Activated naive CD8-positive, alpha-beta T cell treated with anti-CD3 and anti-CD28 coated beads for 36 hours (primary cell): ENCODE measurements at regions not wholly inside any gene's neighbourhood (a gene's known extent, or its start where the extent isn't known, plus 50 kb on each side); places are given as distances from the start of the nearest gene placed in this dataset.
"Not testable (repeated sequence)": the region's sequence is repeated elsewhere in the genome, so short reads cannot be mapped to it uniquely, and the experiment has no call there.

Source experiments
- DNase-seq: peaks from one replicate; pipeline ENCODE4 v3.0.0; 2021
- H3K27ac Mint-ChIP-seq: one replicate; pipeline ENCODE4 v1.8.0; 2022; ENCODE audit warnings: mild to moderate bottlenecking, moderate library complexity, mixed read lengths
- H3K27me3 Mint-ChIP-seq: one replicate; pipeline ENCODE4 v1.8.0; 2022; ENCODE audit warnings: mild to moderate bottlenecking, mixed read lengths
- H3K36me3 Mint-ChIP-seq: one replicate; pipeline ENCODE4 v1.8.0; 2021; ENCODE audit warnings: mild to moderate bottlenecking, mixed read lengths
- H3K4me1 Mint-ChIP-seq: one replicate; pipeline ENCODE4 v1.8.0; 2021; ENCODE audit warnings: mixed read lengths
- H3K4me3 Mint-ChIP-seq: one replicate; pipeline ENCODE4 v1.8.0; 2022; ENCODE audit warnings: mild to moderate bottlenecking, moderate library complexity, mixed read lengths
- H3K9me3 Mint-ChIP-seq: one replicate; pipeline ENCODE4 v1.8.0; 2022; ENCODE audit warnings: mixed read lengths

DNA sequence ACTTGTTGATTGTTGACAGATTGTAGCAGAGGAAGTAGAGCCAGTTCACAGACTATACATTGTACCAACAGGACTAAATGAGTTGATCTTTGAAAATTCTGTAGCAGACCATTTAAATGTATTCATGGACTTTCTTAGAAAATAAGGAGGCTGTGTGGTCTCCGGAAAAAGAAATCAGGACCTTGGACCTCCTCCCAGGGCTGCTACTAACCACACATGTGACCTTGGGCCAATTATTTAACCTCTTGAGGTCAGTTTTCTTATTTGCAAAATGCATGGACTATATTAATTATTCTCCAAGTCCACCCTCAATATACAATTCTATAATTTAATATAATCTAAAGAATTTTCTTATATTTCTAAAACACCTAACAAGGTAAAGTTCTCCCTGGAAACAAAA lies 492.0 kb upstream of the JAG1 start:
- Mint-ChIP-seq H3K27ac (no peak overlapping the region), H3K36me3 (no peaks in the 10 kb centered on the region), H3K9me3 (no peaks in the 10 kb centered on the region), H3K4me1 (no peaks in the 10 kb centered on the region), H3K27me3 (no peaks in the 10 kb centered on the region), H3K4me3 (no peak overlapping the region)
- DNase-seq = no peak

DNA sequence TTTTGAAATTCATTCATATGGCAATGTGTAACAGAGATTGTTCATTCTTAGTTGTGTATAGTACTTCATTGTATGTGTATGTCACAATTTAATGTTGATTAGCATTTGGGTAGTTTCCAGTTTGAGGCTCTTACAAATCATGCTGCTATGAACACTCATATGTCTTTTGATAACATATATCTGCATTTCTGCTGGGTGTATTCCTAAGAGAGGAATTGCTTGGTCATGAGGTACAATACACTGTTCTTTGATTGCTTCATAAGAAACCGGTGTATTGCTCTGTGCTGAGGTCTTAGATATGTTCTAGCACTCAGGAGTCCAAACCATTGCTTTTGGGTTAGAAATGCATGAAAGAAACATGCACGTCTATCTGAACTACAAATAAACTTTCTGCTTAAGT lies 492.9 kb upstream of the JAG1 start:
- Mint-ChIP-seq H3K4me3 (no peak overlapping the region), H3K4me1 (no peaks in the 10 kb centered on the region), H3K27me3 (no peaks in the 10 kb centered on the region), H3K27ac (no peak overlapping the region), H3K9me3 (no peaks in the 10 kb centered on the region), H3K36me3 (no peaks in the 10 kb centered on the region)
- DNase-seq = no peak

DNA sequence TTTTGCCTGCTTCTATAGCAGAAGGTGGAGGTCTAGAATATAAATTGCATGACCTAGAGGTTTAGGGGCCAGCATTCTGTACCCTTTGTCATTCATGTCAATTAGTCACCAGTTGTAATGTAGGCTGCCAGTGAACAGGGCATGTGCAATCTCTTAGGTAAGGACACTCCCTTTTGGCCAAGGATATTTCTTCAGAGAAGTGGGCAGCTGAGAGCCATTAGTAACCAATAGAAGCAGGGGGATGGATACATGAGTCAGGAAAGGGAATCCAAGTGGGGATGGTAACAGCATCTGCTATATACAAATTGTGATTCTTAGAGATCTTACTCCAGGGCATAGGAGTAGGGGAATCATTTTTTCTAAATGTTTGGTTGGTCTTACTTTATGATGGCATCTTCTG lies 494.2 kb upstream of the JAG1 start:
- Mint-ChIP-seq H3K4me1 (no peaks in the 10 kb centered on the region), H3K9me3 (no peaks in the 10 kb centered on the region), H3K36me3 (no peaks in the 10 kb centered on the region), H3K4me3 (no peak overlapping the region), H3K27me3 (no peaks in the 10 kb centered on the region), H3K27ac (no peak overlapping the region)
- DNase-seq = no peak

DNA sequence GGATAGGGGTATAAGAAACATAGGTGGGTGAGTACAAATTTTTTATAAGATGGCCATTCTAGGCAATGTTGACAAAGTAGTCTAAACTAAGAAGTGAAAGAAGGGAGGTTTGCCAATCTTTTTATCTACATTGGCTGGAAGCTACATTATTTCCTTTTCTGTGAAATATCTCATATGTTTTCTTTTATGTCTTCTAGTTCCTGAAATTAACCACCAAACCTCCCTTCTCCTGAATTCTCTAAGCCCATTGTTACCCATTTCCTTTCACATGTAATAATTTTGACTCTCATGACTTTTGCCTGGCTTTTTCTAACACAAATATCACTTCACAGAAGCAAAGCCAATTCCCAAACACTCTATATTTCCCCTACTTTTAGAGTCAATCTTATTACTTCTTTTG lies 496.2 kb upstream of the JAG1 start:
- DNase-seq = no peak
- no peaks in the 10 kb centered on the region for H3K36me3 Mint-ChIP-seq
- no peak overlapping the region for H3K27ac Mint-ChIP-seq
- H3K9me3 Mint-ChIP-seq = no peaks in the 10 kb centered on the region
- no peaks in the 10 kb centered on the region for H3K4me1 Mint-ChIP-seq
- no peaks in the 10 kb centered on the region for H3K27me3 Mint-ChIP-seq
- H3K4me3 Mint-ChIP-seq = no peak overlapping the region

DNA sequence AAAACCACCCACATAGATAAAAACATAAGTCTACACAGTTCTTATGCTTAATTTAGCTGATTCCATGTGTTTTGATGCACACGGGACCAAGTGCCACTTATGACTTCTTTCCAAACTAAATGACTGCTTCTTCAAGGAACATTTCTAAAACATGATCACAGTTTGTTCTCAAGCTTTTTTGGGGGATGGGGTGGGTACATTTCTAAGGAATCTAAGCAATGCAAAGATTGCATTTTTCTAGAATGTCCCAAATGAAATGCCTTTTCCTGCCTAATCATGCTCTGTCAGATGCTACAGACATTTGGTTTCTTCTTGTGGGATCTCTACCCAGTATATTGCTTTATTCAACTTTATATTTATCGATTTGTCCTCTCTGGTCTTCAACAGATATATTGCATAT lies 496.8 kb upstream of the JAG1 start:
- H3K36me3 Mint-ChIP-seq = no peaks in the 10 kb centered on the region
- no peak overlapping the region for H3K4me3 Mint-ChIP-seq
- H3K4me1 Mint-ChIP-seq = no peaks in the 10 kb centered on the region
- no peaks in the 10 kb centered on the region for H3K27me3 Mint-ChIP-seq
- no peak overlapping the region for H3K27ac Mint-ChIP-seq
- DNase-seq = no peak
- H3K9me3 Mint-ChIP-seq = no peaks in the 10 kb centered on the region

DNA sequence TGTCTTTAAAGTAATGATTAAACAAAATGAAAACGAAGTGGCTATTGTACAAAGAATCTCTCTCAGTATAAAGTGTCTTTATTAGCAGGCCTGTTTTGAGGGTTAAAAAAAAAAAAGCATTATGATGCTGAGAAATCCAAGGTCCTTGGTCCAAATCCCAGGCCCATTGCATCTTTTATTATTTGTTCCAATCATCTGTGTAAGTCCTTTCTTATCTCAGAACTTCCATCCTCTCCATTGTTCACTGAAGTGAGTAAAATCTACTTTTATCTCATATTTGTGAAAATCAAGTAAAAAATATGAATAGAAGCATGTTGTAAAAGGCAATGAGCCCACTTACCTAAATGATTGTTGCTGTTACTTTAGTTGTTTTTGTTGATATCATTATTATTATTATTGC lies 499.1 kb upstream of the JAG1 start:
- no peak overlapping the region for H3K27ac Mint-ChIP-seq
- H3K36me3 Mint-ChIP-seq = no peaks in the 10 kb centered on the region
- H3K9me3 Mint-ChIP-seq = no peaks in the 10 kb centered on the region
- no peak overlapping the region for H3K4me3 Mint-ChIP-seq
- H3K4me1 Mint-ChIP-seq = no peaks in the 10 kb centered on the region
- no peaks in the 10 kb centered on the region for H3K27me3 Mint-ChIP-seq
- DNase-seq = no peak

DNA sequence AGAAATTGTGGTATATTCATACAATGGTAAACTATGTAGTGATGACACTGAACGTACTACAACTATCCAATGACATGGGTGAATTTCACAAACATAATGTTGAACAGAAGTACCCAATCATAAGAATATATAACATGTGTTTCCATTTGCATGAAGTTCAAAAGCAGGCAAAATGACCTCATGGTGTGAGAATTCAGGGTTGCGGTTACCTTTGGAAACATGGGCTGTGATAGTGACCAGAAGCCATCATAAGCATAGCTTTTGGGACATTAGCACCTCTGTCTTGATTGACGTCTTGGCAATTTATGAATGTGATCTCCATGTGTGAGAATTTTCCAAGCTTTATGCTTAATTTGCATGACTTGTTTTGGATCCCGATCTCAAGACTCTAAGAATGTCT lies 500.1 kb upstream of the JAG1 start:
- no peaks in the 10 kb centered on the region for H3K36me3 Mint-ChIP-seq
- H3K27me3 Mint-ChIP-seq = no peaks in the 10 kb centered on the region
- H3K4me3 Mint-ChIP-seq = no peak overlapping the region
- H3K27ac Mint-ChIP-seq = no peak overlapping the region
- DNase-seq = no peak
- H3K4me1 Mint-ChIP-seq = no peaks in the 10 kb centered on the region
- H3K9me3 Mint-ChIP-seq = no peaks in the 10 kb centered on the region

DNA sequence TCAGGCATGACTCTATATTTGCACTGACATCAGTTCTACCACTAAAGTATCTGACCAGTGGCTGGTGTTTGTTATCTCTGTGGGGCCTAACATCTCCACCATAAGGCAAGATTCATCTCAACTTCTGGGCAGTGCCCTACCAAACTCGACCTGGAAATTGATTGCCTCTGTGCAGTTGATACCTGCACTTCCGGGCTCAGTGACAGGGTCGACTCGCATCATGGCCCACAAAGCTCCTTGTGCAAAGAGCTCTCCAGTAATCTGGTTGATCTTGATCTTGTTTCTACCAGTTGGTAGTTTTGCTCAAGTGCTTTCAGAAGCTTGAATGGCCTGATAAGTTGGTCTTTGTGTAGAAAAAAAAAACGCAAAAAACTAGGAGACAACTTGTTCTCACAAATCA lies 501.1 kb upstream of the JAG1 start:
- no peak for DNase-seq
- Mint-ChIP-seq H3K27ac (no peak overlapping the region), H3K9me3 (no peaks in the 10 kb centered on the region), H3K4me1 (no peaks in the 10 kb centered on the region), H3K4me3 (no peak overlapping the region), H3K27me3 (no peaks in the 10 kb centered on the region), H3K36me3 (no peaks in the 10 kb centered on the region)

DNA sequence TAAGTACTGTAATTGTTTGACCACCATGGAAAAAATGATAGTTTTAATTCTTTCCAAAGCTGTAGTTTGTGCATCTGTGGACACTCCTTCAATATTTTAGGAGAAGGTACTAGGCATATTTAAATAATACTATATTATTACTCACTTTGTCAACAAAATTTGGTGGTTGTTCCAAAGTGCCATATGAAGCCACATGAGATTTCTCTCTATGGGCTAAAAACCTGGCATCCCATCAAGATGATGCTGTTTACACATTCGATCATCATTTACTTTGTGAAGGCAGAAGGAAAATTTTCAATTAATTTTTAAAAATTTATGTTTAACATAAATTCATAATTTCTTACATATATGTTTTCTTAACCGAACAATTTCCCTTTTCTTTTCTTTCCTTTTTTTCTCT lies 502.6 kb upstream of the JAG1 start:
- no peaks in the 10 kb centered on the region for H3K4me1 Mint-ChIP-seq
- peaks cover 1% of the 10 kb centered on the region for H3K9me3 Mint-ChIP-seq
- no peaks in the 10 kb centered on the region for H3K27me3 Mint-ChIP-seq
- H3K27ac Mint-ChIP-seq = no peak overlapping the region
- H3K4me3 Mint-ChIP-seq = no peak overlapping the region
- H3K36me3 Mint-ChIP-seq = no peaks in the 10 kb centered on the region
- no peak for DNase-seq

DNA sequence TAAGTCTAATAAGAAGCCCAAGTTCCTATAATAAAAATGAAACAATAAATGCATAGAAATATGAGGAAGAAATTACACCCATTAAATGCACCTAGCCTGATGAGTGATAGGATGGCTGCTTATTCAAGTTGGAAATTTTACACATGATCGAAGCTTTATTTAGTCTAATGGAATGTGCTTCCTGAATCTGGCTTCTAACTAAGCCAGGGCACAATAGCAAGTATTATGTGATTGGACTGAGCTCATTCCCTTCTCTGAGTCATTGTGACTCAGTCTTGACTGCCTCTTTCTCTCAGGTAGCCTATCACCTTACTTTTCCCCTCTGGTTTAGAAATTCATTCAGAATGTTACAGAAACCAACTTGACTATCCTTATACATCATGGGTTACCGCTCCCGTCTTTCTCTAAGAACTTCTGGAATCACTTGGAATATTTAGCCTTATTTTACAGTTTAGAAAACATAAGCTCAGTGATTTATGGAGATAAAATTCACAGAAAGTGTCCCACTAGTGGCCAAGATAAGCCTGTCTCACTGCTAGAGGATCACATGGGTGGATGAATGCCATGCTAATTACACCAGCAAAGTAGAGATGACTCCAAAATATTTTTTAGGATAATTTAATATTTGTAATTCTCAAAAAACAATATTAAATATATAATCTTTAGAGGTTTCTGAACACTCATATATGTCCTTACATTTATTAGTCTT lies 505.3 kb upstream of the JAG1 start:
- Mint-ChIP-seq H3K27me3 (no peaks in the 10 kb centered on the region), H3K4me3 (no peak overlapping the region), H3K4me1 (no peaks in the 10 kb centered on the region), H3K9me3 (peaks cover 1% of the 10 kb centered on the region), H3K27ac (no peak overlapping the region), H3K36me3 (no peaks in the 10 kb centered on the region)
- DNase-seq = no peak

DNA sequence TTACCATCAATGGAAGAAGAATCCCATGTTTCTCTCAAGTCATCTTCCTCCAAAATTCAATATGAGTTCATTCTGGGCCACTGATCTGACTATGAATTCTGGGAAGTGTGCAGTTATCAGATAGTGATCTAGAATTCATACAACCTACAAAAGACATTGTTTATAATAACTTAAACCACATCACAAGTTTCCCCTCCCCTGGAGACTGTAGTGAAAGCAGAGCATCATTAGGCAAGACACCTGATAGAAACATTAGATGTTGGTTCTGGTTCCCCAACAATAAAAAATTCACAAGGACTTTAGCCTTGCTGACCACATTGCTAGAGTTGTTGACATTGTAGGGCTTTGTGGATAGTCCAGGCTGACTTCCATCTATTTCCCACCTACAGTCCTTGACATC lies 506.4 kb upstream of the JAG1 start:
- Mint-ChIP-seq H3K36me3 (no peaks in the 10 kb centered on the region), H3K27ac (no peak overlapping the region)
- DNase-seq = no peak

DNA sequence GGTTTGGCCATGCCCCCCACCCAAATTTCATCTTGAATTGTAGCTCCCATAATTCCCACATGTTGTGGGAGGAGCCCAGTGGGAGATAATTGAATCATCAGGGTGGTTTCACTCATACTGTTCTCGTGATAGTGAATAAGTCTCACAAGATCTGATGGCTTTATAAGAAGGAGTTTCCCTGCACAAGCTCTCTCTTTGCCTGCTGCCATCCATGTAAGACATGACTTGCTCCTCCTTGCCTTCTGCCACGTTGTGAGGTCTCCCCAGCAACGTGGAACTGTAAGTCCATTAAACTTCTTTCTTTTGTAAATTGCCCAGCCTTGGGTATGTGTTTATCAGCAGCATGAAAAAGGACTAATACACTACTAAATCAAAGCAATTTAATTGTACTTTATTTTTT lies 507.3 kb upstream of the JAG1 start:
- not testable (repeated sequence) for H3K27me3 Mint-ChIP-seq, H3K4me3 Mint-ChIP-seq, H3K9me3 Mint-ChIP-seq, H3K36me3 Mint-ChIP-seq, H3K27ac Mint-ChIP-seq, DNase-seq, H3K4me1 Mint-ChIP-seq

More for the DNA sequence above, 506.4 kb upstream of the JAG1 start:
- H3K27me3 Mint-ChIP-seq = no peaks in the 10 kb centered on the region
- no peaks in the 10 kb centered on the region for H3K4me1 Mint-ChIP-seq
- no peak overlapping the region for H3K4me3 Mint-ChIP-seq
- H3K9me3 Mint-ChIP-seq = peaks cover 7% of the 10 kb centered on the region

DNA sequence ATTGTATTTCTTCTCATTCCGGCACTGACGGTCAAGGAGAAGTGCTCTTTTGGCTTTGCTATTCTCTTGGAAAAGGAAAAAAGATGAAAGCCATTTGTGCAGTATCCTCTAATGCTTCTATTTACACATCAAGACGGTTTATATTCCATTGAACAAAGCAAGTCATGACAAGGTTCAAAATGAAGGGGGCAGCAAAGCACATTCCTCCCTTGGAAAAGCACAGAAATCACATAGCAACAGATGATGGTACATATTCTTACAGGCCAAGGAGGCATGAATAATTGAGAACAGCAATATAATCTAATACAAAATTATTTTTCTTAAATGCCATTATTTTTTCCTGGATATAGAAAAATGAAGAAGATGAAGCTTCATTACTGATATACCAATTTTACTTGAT lies 508.2 kb upstream of the JAG1 start:
- H3K36me3 Mint-ChIP-seq = no peaks in the 10 kb centered on the region
- DNase-seq = no peak
- no peaks in the 10 kb centered on the region for H3K27me3 Mint-ChIP-seq
- H3K4me1 Mint-ChIP-seq = no peaks in the 10 kb centered on the region
- peaks cover 9% of the 10 kb centered on the region for H3K9me3 Mint-ChIP-seq
- no peak overlapping the region for H3K27ac Mint-ChIP-seq
- H3K4me3 Mint-ChIP-seq = no peak overlapping the region

DNA sequence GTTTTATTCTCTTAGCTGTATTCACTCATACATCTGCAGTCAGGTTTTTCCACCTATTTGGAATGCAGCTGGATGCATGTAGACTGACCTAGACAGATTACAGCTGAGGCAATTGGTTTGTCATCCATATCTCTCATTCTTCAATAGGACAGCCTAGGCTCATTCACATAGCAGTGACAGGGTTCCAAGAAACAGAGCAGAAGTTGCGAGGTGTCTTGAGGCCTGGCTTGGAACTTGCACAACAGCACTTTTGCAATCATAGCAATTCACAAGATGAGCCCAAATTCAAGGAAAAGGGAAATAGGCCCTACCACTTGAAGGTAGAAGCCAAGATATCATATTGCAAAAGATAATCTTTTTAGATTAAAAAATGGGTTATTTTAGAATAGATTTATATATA lies 508.9 kb upstream of the JAG1 start:
- no peak overlapping the region for H3K4me3 Mint-ChIP-seq
- H3K27ac Mint-ChIP-seq = no peak overlapping the region
- peaks cover 9% of the 10 kb centered on the region for H3K9me3 Mint-ChIP-seq
- no peaks in the 10 kb centered on the region for H3K36me3 Mint-ChIP-seq
- H3K4me1 Mint-ChIP-seq = no peaks in the 10 kb centered on the region
- DNase-seq = no peak
- H3K27me3 Mint-ChIP-seq = no peaks in the 10 kb centered on the region

DNA sequence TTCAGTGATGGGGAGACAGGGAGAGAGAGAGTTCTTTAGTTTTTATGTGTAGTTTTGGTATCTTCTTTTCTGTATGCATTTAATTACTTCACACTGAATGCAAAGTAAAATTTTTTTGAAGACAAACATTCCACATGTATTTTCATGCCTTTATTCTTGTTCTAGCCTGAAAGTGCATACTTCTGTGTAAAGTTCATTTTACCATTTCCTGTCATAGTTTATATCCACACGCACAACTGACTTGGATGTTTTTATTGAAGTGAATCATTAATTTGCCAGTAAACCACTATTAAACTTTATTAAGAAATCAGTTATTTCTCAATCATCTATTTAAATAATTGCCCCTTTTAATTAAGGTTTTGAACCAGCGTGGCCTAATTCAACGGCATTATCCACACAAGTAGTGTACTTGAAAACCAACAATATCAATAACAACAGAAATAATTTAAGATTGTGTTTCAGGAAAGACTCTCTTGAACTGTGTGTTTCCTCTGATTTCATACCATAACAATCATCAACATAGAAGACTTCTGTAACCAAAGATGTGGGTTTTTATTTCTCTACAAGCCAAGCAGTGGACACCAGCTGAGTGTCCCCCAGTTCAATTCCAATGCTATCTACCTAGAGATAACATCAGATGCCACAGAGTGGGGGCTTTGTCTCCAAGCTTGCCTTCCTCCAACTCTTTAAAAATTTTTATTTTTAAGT lies 512.7 kb upstream of the JAG1 start:
- H3K4me3 Mint-ChIP-seq = no peak overlapping the region
- peaks cover 3% of the 10 kb centered on the region for H3K27me3 Mint-ChIP-seq
- peaks cover 7% of the 10 kb centered on the region for H3K9me3 Mint-ChIP-seq
- no peak overlapping the region for H3K27ac Mint-ChIP-seq
- no peaks in the 10 kb centered on the region for H3K36me3 Mint-ChIP-seq
- DNase-seq = no peak
- no peaks in the 10 kb centered on the region for H3K4me1 Mint-ChIP-seq

DNA sequence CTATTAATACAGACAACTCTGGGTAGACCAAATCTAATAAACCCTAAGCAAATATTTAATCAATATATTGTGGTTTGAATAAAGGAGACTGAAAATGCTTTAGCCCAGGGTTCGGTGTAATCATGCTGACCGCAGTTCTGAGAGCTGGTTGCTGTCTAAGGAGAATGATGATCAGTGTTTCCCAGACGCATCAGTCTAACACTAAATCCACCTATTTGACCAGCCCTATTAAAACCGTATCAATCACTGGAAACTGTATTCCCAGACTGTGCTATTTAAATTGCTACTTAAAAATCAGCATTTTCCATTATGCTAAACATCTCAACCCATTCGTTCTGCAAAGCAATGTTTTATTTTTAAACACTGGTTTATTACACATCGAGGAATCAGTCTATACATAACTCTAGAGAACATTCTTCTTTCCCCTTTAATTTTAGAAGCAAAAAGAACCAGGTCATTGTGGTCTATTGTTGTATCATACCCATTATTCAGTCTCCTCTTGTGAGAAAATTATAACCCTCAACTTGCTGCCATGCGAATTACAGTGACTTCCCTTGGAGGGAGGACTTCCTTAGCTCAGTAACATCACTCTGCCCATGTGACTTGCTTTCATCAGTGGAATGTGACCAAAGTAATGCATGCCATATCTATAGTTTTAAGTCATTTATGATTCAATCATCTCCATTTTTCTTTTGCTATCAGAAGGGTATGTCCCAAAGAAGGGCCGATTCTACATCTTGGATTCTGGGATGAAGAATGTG lies 515.2 kb upstream of the JAG1 start:
- Mint-ChIP-seq H3K36me3 (no peaks in the 10 kb centered on the region), H3K4me1 (no peaks in the 10 kb centered on the region), H3K4me3 (no peak overlapping the region), H3K27ac (no peak overlapping the region), H3K9me3 (peaks cover 7% of the 10 kb centered on the region), H3K27me3 (peaks cover 3% of the 10 kb centered on the region)
- no peak for DNase-seq
